GM13977 (cell line): ENCODE measurements at regions not wholly inside any gene's neighbourhood (a gene's known extent, or its start where the extent isn't known, plus 50 kb on each side); places are given as distances from the start of the nearest gene placed in this dataset.
A peak's percentile ranks its signal among the peaks of the same experiment; 100 is the strongest.

Experiments used
- DNase-seq: peaks from one replicate; pipeline ENCODE4 v3.0.0; 2012; ENCODE audit warnings: low spot score
- in situ Hi-C: fragments of 300-500 bp; cut with MboI; formaldehyde crosslinking; loops from one replicate; pipeline ENCODE4 v1.12.0; 2022; ENCODE audit warnings: low sequenced_read_pairs, low pct_unique_long_range_greater_than_20kb, mixed read lengths, inconsistent platforms; ENCODE audit not compliant: unreplicated experiment
- TF ChIP-seq, protein P1 (sequence below): IDR thresholded peaks from 2 replicates; pipeline ENCODE4 v1.5.1; 2012; ENCODE audit warnings: mild to moderate bottlenecking, control low read depth; ENCODE audit not compliant: insufficient read depth; ENCODE audit errors: extremely low read depth, missing control alignments

GRCh38 chr17:79396696-79397095 is 214.2 kb downstream of the RBFOX3 start:
- TF ChIP-seq, protein P1, sequence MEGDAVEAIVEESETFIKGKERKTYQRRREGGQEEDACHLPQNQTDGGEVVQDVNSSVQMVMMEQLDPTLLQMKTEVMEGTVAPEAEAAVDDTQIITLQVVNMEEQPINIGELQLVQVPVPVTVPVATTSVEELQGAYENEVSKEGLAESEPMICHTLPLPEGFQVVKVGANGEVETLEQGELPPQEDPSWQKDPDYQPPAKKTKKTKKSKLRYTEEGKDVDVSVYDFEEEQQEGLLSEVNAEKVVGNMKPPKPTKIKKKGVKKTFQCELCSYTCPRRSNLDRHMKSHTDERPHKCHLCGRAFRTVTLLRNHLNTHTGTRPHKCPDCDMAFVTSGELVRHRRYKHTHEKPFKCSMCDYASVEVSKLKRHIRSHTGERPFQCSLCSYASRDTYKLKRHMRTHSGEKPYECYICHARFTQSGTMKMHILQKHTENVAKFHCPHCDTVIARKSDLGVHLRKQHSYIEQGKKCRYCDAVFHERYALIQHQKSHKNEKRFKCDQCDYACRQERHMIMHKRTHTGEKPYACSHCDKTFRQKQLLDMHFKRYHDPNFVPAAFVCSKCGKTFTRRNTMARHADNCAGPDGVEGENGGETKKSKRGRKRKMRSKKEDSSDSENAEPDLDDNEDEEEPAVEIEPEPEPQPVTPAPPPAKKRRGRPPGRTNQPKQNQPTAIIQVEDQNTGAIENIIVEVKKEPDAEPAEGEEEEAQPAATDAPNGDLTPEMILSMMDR, result no peak
- DNase-seq, result no peak
- in situ Hi-C loops, result loop anchor here (10.0 kb wide), 2 partner anchors 212 to 312 kb away; no protein-coding TSS in a partner anchor

GRCh38 chr17:79395545-79395944 is 215.3 kb downstream of the RBFOX3 start:
- in situ Hi-C loops, result loop anchor here (10.0 kb wide), 2 partner anchors 211 to 311 kb away; no protein-coding TSS in a partner anchor
- TF ChIP-seq, protein P1, result no peak

GRCh38 chr17:79395066-79395465 is 215.8 kb downstream of the RBFOX3 start:
- no peak for DNase-seq
- TF ChIP-seq, protein P1, result no peak
- in situ Hi-C loops, result loop anchor here (10.0 kb wide), 2 partner anchors 210 to 310 kb away; no protein-coding TSS in a partner anchor

More at GRCh38 chr17:79395545-79395944, 215.3 kb downstream of the RBFOX3 start:
- DNase-seq, result no peak

GRCh38 chr17:79393358-79394052 is 217.3 kb downstream of the RBFOX3 start:
- DNase-seq, result peak; percentile 88
- TF ChIP-seq, protein P1, result peak; percentile 98
- in situ Hi-C loops, result loop anchor here (10.0 kb wide), 2 partner anchors 209 to 309 kb away; no protein-coding TSS in a partner anchor

DNA sequence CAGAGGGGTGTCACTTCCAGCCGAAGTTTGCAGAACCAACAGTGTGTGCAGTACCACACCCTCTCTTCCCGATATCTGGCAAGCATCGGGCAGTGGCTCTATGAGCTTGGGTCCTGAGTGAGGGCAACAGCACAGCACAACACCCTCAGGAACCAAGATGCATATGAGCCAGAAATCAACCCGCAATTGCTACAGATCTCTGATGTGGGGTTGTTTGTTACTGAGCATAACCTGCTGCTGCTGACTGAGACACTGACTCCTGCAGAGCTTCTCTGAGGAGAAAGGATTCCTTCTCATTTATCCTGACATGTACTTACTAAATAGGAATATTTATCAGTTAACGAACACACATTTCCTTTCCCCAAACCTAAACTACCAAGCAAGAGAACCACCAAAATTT is 218.3 kb downstream of the RBFOX3 start:
- DNase-seq, result no peak
- in situ Hi-C loops, result loop anchor here (10.0 kb wide), 2 partner anchors 208 to 308 kb away; no protein-coding TSS in a partner anchor
- TF ChIP-seq, protein P1, result no peak

GRCh38 chr17:79391376-79392233 is 219.2 kb downstream of the RBFOX3 start:
- peak; percentile 85 for DNase-seq
- TF ChIP-seq, protein P1, result peak; percentile 86
- in situ Hi-C loops, result loop anchor here (10.0 kb wide), 2 partner anchors 207 to 307 kb away; no protein-coding TSS in a partner anchor
